Uterus (tissue), 3 donors: ENCODE measurements at regions not wholly inside any gene's neighbourhood (a gene's known extent, or its start where the extent isn't known, plus 50 kb on each side); places are given as distances from the start of the nearest gene placed in this dataset.

Experiments used
- DNase-seq, 2 donors: peaks; one replicate each; pipeline ENCODE4 v3.0.0-alpha.2; 2019 to 2020
- H3K27ac ChIP-seq, 2 donors: fragments of 200-600 bp; sonication (generic); 1 replicate in 1 of 2; 2 replicates in 1 of 2; pipeline ENCODE4 v1.5.1; 2016 to 2018
- H3K27me3 ChIP-seq, 2 donors: fragments of 200-600 bp; sonication (generic); one replicate each; pipeline ENCODE4 v1.5.1; 2018 to 2019; ENCODE audit warnings: control low read depth in 1 of 2
- H3K36me3 ChIP-seq, 2 donors: fragments of 200-600 bp; sonication (generic); one replicate each; pipeline ENCODE4 v1.5.1; 2019; ENCODE audit warnings: control low read depth in 1 of 2
- H3K4me1 ChIP-seq, 2 donors: fragments of 200-600 bp; sonication (generic); one replicate each; pipeline ENCODE4 v1.5.1; 2018 to 2019; ENCODE audit warnings: control low read depth in 1 of 2
- H3K4me3 ChIP-seq, 2 donors: fragments of 200-600 bp; sonication (generic); 1 replicate in 1 of 2; 2 replicates in 1 of 2; pipeline ENCODE4 v1.5.1; 2018 to 2019; ENCODE audit warnings: mild to moderate bottlenecking in 1 of 2
- H3K9me3 ChIP-seq, 2 donors: fragments of 200-600 bp; sonication (generic); one replicate each; pipeline ENCODE4 v1.5.1; 2019; ENCODE audit warnings: control low read depth in 1 of 2
- CTCF ChIP-seq, 4 experiments: fragments of 200-600 bp in 2 of 4; fragments of 450-650 bp in 2 of 4; sonication (generic) in 2 of 4; IDR thresholded peaks; one replicate each; pipeline ENCODE4 v1.5.1; 2016 to 2019; ENCODE audit warnings: antibody characterized with exemption in 4 of 4, mild to moderate bottlenecking in 2 of 4, moderate library complexity in 1 of 4
- POLR2A ChIP-seq, 2 donors: fragments of 450-650 bp; IDR thresholded peaks; one replicate each; pipeline ENCODE4 v1.6.1; 2016; ENCODE audit warnings: antibody characterized with exemption in 2 of 2, mild to moderate bottlenecking in 1 of 2, moderate library complexity in 1 of 2
- intact Hi-C: fragments of 100-400 bp; cut with DNase I; formaldehyde crosslinking; loops from one replicate; pipeline ENCODE4 v1.15.1; 2023; ENCODE audit warnings: low total_unique reads
- donor health status: DM: yes; HTN: yes; CAD: no.

GRCh38 chr1:222996310-222996975 is 146.6 kb downstream of the TLR5 start:
- no peak overlapping the region for H3K27ac ChIP-seq
- no peaks in the 10 kb centered on the region for H3K4me1 ChIP-seq
- no peak for DNase-seq
- TF ChIP-seq POLR2A (IDR thresholded peaks at IDR 0.05) = no peak
- TF ChIP-seq CTCF (IDR thresholded peaks at IDR 0.05) = no peak
- H3K36me3 ChIP-seq = no peaks in the 10 kb centered on the region
- no peaks in the 10 kb centered on the region for H3K9me3 ChIP-seq
- intact Hi-C loops = no loop called here
- no peak overlapping the region for H3K4me3 ChIP-seq
- H3K27me3 ChIP-seq = no peaks in the 10 kb centered on the region

- DNase-seq = no peak
- Histone ChIP-seq H3K36me3 (no peaks in the 10 kb centered on the region), H3K27me3 (no peaks in the 10 kb centered on the region), H3K9me3 (no peaks in the 10 kb centered on the region), H3K4me1 (no peaks in the 10 kb centered on the region), H3K27ac (no peak overlapping the region), H3K4me3 (no peak overlapping the region)
- TF ChIP-seq CTCF (IDR thresholded peaks at IDR 0.05) (no peak), POLR2A (IDR thresholded peaks at IDR 0.05) (no peak)
- intact Hi-C loops = no loop called here
Observed at GRCh38 chr1:223000632-223001031, 142.4 kb downstream of the TLR5 start.

- no peaks in the 10 kb centered on the region for H3K9me3 ChIP-seq
- no peak for DNase-seq
- H3K4me1 ChIP-seq = no peaks in the 10 kb centered on the region
- intact Hi-C loops = no loop called here
- TF ChIP-seq POLR2A (IDR thresholded peaks at IDR 0.05) (no peak), CTCF (IDR thresholded peaks at IDR 0.05) (no peak)
- no peaks in the 10 kb centered on the region for H3K27me3 ChIP-seq
- no peak overlapping the region for H3K4me3 ChIP-seq
- no peaks in the 10 kb centered on the region for H3K36me3 ChIP-seq
- H3K27ac ChIP-seq = no peak overlapping the region
Observed at GRCh38 chr1:223001653-223002634, 141.1 kb downstream of the TLR5 start.

GRCh38 chr1:223003549-223003948 is 139.5 kb downstream of the TLR5 start:
- Histone ChIP-seq H3K27me3 (no peaks in the 10 kb centered on the region), H3K4me3 (no peak overlapping the region), H3K36me3 (no peaks in the 10 kb centered on the region), H3K27ac (no peak overlapping the region), H3K9me3 (no peaks in the 10 kb centered on the region), H3K4me1 (no peaks in the 10 kb centered on the region)
- TF ChIP-seq POLR2A (IDR thresholded peaks at IDR 0.05) (no peak), CTCF (IDR thresholded peaks at IDR 0.05) (no peak)
- no peak for DNase-seq
- intact Hi-C loops = no loop called here

GRCh38 chr1:223006371-223006770 is 136.7 kb downstream of the TLR5 start:
- intact Hi-C loops = no loop called here
- no peak overlapping the region for H3K4me3 ChIP-seq
- H3K4me1 ChIP-seq = no peaks in the 10 kb centered on the region
- H3K27me3 ChIP-seq = no peaks in the 10 kb centered on the region
- no peak for DNase-seq
- H3K27ac ChIP-seq = no peak overlapping the region
- H3K9me3 ChIP-seq = no peaks in the 10 kb centered on the region
- H3K36me3 ChIP-seq = no peaks in the 10 kb centered on the region
- TF ChIP-seq CTCF (IDR thresholded peaks at IDR 0.05) = no peak
- no peak for TF ChIP-seq POLR2A (IDR thresholded peaks at IDR 0.05)
